Immature natural killer cell (primary cell): ENCODE measurements at regions not wholly inside any gene's neighbourhood (a gene's known extent, or its start where the extent isn't known, plus 50 kb on each side); places are given as distances from the start of the nearest gene placed in this dataset.

ENCODE experiments used
- DNase-seq, 3 donors: peaks; one replicate each; pipeline ENCODE4 v3.0.0; 2022; ENCODE audit warnings: mixed read lengths in 1 of 3
- H3K27ac Mint-ChIP-seq, 6 donors: one replicate each; pipeline ENCODE4 v1.8.0; 2020; ENCODE audit warnings: mixed read lengths in 6 of 6, mild to moderate bottlenecking in 5 of 6, inconsistent platforms in 4 of 6, moderate library complexity in 3 of 6
- H3K27me3 Mint-ChIP-seq, 3 donors: one replicate each; pipeline ENCODE4 v1.8.0; 2020 to 2021; ENCODE audit warnings: low read depth in 3 of 3, mild to moderate bottlenecking in 3 of 3, mixed read lengths in 3 of 3, moderate library complexity in 3 of 3, inconsistent platforms in 1 of 3
- H3K36me3 Mint-ChIP-seq, 3 donors: one replicate each; pipeline ENCODE4 v1.8.0; 2020; ENCODE audit warnings: mixed read lengths in 3 of 3, inconsistent platforms in 2 of 3, mild to moderate bottlenecking in 2 of 3
- H3K4me1 Mint-ChIP-seq, 2 donors: one replicate each; pipeline ENCODE4 v1.8.0; 2020; ENCODE audit warnings: inconsistent platforms in 2 of 2, mild to moderate bottlenecking in 2 of 2, mixed read lengths in 2 of 2, moderate library complexity in 1 of 2
- H3K4me3 Mint-ChIP-seq, 5 donors: one replicate each; pipeline ENCODE4 v1.8.0; 2020; ENCODE audit warnings: mild to moderate bottlenecking in 5 of 5, mixed read lengths in 5 of 5, inconsistent platforms in 3 of 5, moderate library complexity in 3 of 5
- H3K9me3 Mint-ChIP-seq, 6 donors: one replicate each; pipeline ENCODE4 v1.8.0; 2020; ENCODE audit warnings: mild to moderate bottlenecking in 6 of 6, mixed read lengths in 6 of 6, inconsistent platforms in 4 of 6, moderate library complexity in 3 of 6

GRCh38 chr22:27270818-27271510 lies 530.6 kb downstream of the MN1 start:
- Mint-ChIP-seq H3K27me3 (peaks cover 9 to 26% (median 10%) of the 10 kb centered on the region in 3 donors), H3K36me3 (no peaks in the 10 kb centered on the region), H3K9me3 (peaks cover 0 to 3% (median 0%) of the 10 kb centered on the region in 6 donors), H3K27ac (no peak overlapping the region), H3K4me1 (no peaks in the 10 kb centered on the region), H3K4me3 (no peak overlapping the region)
- no peak for DNase-seq

DNA sequence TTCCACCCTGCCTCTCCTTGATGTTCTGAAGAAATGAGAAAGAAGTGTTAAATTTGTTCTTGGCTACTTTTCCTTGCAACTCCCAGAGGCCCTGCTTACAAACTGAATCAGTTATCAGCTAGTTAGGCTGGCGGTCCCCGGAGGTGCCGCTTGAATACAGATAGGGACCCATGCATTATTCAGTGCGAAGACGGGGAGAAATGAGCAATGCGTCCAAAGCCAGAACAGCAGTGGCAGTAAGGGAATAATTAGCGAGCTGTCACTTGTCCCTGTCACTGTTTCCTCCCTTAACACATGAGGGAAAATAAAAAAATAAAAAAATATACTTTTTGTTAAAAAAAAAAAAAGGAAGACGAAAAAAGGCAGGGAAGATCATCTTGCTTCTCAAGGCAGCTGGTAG lies 528.1 kb downstream of the MN1 start:
- H3K4me1 Mint-ChIP-seq = no peaks in the 10 kb centered on the region
- H3K9me3 Mint-ChIP-seq = peaks cover 0 to 3% (median 0%) of the 10 kb centered on the region in 6 donors
- no peak overlapping the region for H3K27ac Mint-ChIP-seq
- no peaks in the 10 kb centered on the region for H3K36me3 Mint-ChIP-seq
- DNase-seq = no peak
- no peak overlapping the region for H3K4me3 Mint-ChIP-seq
- peaks cover 6 to 13% (median 10%) of the 10 kb centered on the region in 3 donors for H3K27me3 Mint-ChIP-seq

DNA sequence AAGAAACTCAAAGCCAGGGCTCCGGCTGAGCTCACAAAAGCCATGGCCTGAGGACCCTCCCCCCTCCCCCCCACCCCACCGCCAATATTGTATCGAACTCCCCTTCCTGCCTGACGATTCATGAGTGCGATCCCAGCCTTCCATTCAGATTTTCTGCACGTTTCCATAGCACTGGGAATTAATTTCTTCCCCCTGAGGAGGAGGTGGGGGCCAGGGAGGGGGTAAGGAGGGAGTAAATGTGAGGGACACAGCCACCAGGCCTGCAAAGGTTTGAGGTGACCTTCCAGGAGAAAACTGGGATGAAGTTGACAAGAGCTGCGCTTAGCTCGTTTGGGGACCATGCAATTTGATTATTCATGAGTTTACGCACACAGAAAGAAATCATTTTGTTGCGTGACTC lies 527.7 kb downstream of the MN1 start:
- Mint-ChIP-seq H3K4me1 (no peaks in the 10 kb centered on the region), H3K36me3 (no peaks in the 10 kb centered on the region), H3K9me3 (peaks cover 0 to 3% (median 0%) of the 10 kb centered on the region in 6 donors), H3K4me3 (no peak overlapping the region), H3K27ac (no peak overlapping the region), H3K27me3 (peaks cover 6 to 13% (median 8%) of the 10 kb centered on the region in 3 donors)
- DNase-seq = no peak

DNA sequence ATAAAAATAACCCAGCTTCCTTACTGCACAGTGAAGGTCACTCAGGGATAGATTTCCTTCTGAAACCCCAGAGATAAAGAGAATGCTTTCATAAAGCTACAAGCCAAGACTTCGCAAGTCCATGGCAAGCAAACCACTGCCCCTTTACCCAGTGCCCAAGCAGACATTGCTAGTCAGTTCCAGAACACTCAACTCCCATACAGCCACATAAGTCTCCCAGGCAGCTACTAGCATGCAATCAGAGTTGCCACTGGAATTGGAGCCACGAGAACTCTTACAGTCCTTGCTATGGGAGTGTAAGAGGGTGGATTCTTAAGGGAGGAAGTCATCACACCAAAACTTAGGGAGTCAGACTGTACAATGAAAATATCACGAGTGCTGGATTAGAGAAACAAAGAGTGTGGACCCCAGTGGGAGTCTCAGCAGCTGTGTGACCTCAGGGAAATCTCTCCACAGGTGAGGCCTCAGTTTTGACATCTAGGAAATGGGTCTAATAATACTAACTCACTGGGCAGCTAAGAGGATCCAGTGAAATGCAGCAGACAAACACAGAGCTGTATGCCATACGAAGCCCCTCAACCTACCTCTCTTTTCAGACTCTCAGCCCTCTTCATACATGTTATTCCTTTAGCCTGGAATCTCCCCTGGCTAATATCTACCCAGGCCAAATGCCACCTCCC lies 526.6 kb downstream of the MN1 start:
- Mint-ChIP-seq H3K4me1 (no peaks in the 10 kb centered on the region), H3K36me3 (no peaks in the 10 kb centered on the region), H3K27ac (no peak overlapping the region), H3K9me3 (peaks cover 0 to 3% (median 0%) of the 10 kb centered on the region in 6 donors), H3K4me3 (no peak overlapping the region), H3K27me3 (peaks cover 6 to 13% (median 6%) of the 10 kb centered on the region in 3 donors)
- no peak for DNase-seq

GRCh38 chr22:27278946-27279345 lies 522.6 kb downstream of the MN1 start:
- no peak overlapping the region for H3K27ac Mint-ChIP-seq
- H3K27me3 Mint-ChIP-seq = peaks cover 0 to 5% (median 5%) of the 10 kb centered on the region in 3 donors
- H3K4me1 Mint-ChIP-seq = no peaks in the 10 kb centered on the region
- H3K9me3 Mint-ChIP-seq = no peaks in the 10 kb centered on the region
- H3K36me3 Mint-ChIP-seq = no peaks in the 10 kb centered on the region
- no peak for DNase-seq
- no peak overlapping the region for H3K4me3 Mint-ChIP-seq

GRCh38 chr22:27283240-27283639 lies 518.3 kb downstream of the MN1 start:
- Mint-ChIP-seq H3K4me1 (no peaks in the 10 kb centered on the region), H3K27ac (no peak overlapping the region), H3K27me3 (peaks cover 2 to 4% (median 2%) of the 10 kb centered on the region in 3 donors), H3K4me3 (no peak overlapping the region), H3K36me3 (no peaks in the 10 kb centered on the region), H3K9me3 (no peaks in the 10 kb centered on the region)
- no peak for DNase-seq

- Mint-ChIP-seq H3K4me3 (no peak overlapping the region), H3K4me1 (no peaks in the 10 kb centered on the region), H3K36me3 (no peaks in the 10 kb centered on the region), H3K27ac (no peak overlapping the region), H3K9me3 (no peaks in the 10 kb centered on the region), H3K27me3 (peaks cover 2 to 4% (median 2%) of the 10 kb centered on the region in 3 donors)
- no peak for DNase-seq
Measured at GRCh38 chr22:27283714-27284113, 517.8 kb downstream of the MN1 start.

- Mint-ChIP-seq H3K9me3 (no peaks in the 10 kb centered on the region), H3K27ac (no peak overlapping the region), H3K4me1 (no peaks in the 10 kb centered on the region), H3K36me3 (no peaks in the 10 kb centered on the region), H3K27me3 (peaks cover 2 to 4% (median 2%) of the 10 kb centered on the region in 3 donors), H3K4me3 (no peak overlapping the region)
- no peak for DNase-seq
Measured at GRCh38 chr22:27284324-27284723, 517.2 kb downstream of the MN1 start.

GRCh38 chr22:27286711-27287110 lies 514.8 kb downstream of the MN1 start:
- Mint-ChIP-seq H3K36me3 (no peaks in the 10 kb centered on the region), H3K27ac (no peak overlapping the region), H3K4me1 (no peaks in the 10 kb centered on the region), H3K4me3 (no peak overlapping the region), H3K27me3 (peaks cover 2 to 4% (median 2%) of the 10 kb centered on the region in 3 donors), H3K9me3 (no peaks in the 10 kb centered on the region)
- DNase-seq = no peak

GRCh38 chr22:27292542-27293299 lies 508.8 kb downstream of the MN1 start:
- H3K4me1 Mint-ChIP-seq = no peaks in the 10 kb centered on the region
- H3K9me3 Mint-ChIP-seq = peaks cover 0 to 3% (median 0%) of the 10 kb centered on the region in 6 donors
- H3K27me3 Mint-ChIP-seq = peaks cover 0 to 13% (median 13%) of the 10 kb centered on the region in 3 donors
- no peak overlapping the region for H3K4me3 Mint-ChIP-seq
- no peak for DNase-seq
- H3K27ac Mint-ChIP-seq = no peak overlapping the region
- H3K36me3 Mint-ChIP-seq = no peaks in the 10 kb centered on the region

DNA sequence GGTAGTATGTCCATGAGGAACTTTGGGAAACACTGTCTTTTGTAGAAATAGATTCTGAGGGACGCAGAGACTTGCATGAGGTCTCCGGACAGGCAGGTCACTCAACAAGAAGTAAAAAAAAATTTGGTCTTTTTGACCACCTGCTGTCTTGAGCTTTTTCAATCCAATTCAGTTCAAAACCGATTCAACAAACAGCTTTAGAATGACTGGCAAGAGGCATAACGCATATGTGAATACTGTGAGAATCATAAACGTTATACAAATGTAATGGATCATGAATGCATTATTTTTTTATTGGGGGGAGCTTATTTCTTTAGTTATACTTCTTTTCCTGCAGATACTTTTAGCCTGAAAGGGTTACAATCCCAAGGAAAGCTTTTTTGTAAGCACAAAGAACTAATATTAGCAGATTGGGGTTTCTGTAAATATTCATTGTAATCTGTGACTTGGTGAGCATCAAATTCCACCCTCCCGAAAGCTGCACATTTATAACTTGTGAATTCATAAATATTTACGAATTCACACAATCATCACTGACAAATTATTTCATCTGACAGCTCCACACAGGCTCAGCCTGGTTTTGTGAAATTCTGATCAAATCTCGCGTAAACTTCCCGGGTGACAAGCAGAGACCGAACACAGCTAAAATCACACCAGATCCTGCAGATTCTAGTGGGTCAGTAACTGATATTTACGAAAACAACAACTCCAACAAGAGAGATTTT lies 507.7 kb downstream of the MN1 start:
- peaks cover 3 to 13% (median 12%) of the 10 kb centered on the region in 3 donors for H3K27me3 Mint-ChIP-seq
- no peak overlapping the region for H3K4me3 Mint-ChIP-seq

GRCh38 chr22:27295040-27295439 lies 506.5 kb downstream of the MN1 start:
- no peak for DNase-seq
- H3K4me1 Mint-ChIP-seq = no peaks in the 10 kb centered on the region
- H3K27me3 Mint-ChIP-seq = peaks cover 4 to 18% (median 12%) of the 10 kb centered on the region in 3 donors
- no peak overlapping the region for H3K27ac Mint-ChIP-seq
- H3K9me3 Mint-ChIP-seq = peaks cover 0 to 3% (median 0%) of the 10 kb centered on the region in 6 donors
- H3K4me3 Mint-ChIP-seq = no peak overlapping the region
- no peaks in the 10 kb centered on the region for H3K36me3 Mint-ChIP-seq

More for the DNA sequence above, 507.7 kb downstream of the MN1 start:
- no peaks in the 10 kb centered on the region for H3K4me1 Mint-ChIP-seq
- H3K9me3 Mint-ChIP-seq = peaks cover 0 to 3% (median 0%) of the 10 kb centered on the region in 6 donors
- no peaks in the 10 kb centered on the region for H3K36me3 Mint-ChIP-seq
- DNase-seq = no peak
- no peak overlapping the region for H3K27ac Mint-ChIP-seq

GRCh38 chr22:27295605-27296004 lies 506.0 kb downstream of the MN1 start:
- DNase-seq = no peak
- no peak overlapping the region for H3K27ac Mint-ChIP-seq
- peaks cover 4 to 18% (median 12%) of the 10 kb centered on the region in 3 donors for H3K27me3 Mint-ChIP-seq
- no peaks in the 10 kb centered on the region for H3K4me1 Mint-ChIP-seq
- no peaks in the 10 kb centered on the region for H3K36me3 Mint-ChIP-seq
- H3K9me3 Mint-ChIP-seq = peaks cover 0 to 3% (median 0%) of the 10 kb centered on the region in 6 donors
- H3K4me3 Mint-ChIP-seq = no peak overlapping the region
